ENCODE measurements at regions not wholly inside any gene's neighbourhood (a gene's known extent, or its start where the extent isn't known, plus 50 kb on each side); places are given as distances from the start of the nearest gene placed in this dataset.
"Not testable (repeated sequence)": the region's sequence is repeated elsewhere in the genome, so short reads cannot be mapped to it uniquely, and the experiment has no call there.

DNA sequence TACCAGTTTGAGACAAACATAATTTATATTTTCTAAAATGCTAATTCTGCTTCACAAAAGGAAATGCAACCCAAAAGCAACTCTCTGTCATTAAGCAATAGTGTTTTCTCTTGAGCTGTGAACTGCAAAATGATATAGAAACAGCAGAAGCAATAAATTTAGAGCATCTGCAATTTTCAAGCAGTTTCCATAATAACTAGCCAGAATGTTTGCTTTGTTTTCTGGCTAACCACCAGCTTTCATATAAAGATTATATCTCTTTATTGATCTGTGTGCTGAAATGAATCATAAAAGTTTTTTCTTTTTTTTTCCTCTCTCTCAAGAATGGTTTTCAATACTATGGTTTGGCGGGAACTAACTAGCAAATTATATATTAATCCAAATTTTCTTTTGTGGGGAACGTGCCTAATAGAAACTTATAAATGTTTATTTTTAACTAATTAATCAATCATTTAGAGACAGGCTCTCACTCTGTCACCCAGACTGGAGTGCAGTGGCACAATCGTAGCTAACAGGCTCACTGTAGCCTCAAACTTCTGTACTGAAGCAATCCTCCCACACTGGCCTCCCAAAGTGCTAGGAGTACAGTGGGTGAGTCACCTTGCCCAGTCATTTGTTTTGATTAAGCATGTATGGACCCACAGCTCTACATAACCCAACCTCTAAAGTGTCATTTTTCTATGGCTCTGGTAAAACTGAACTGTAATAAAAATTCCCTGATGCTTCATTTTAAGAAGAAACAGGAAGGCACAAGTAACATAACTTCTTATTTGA lies 830.1 kb upstream of the MGAT4C start:
- no peak for DNase-seq (ENCODE audit: low spot score)

GRCh38 chr12:87085286-87085685 lies 829.1 kb upstream of the MGAT4C start:
- no peak for DNase-seq (ENCODE audit: low spot score)

GRCh38 chr12:87082756-87083155 lies 826.6 kb upstream of the MGAT4C start:
- DNase-seq (ENCODE audit: low spot score), result no peak

DNA sequence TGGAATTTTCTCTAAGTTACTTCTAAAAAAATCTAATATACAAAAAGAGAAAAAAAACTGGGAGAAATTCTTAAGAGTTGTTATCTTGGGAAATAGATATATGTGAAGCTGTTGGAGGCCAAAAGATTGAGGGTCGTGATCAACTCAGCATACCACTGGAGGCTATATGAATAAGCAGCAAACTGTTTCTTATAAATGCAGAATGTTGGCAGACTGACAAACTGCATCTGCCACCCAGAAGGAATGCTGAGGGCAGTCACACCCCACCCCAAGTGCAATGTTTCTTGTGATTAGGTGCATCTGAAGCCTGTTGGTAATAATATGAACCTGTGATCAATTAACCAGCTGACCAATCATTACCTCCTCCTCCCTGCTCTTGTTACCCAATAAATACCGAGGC lies 818.6 kb upstream of the MGAT4C start:
- no peak for DNase-seq (ENCODE audit: low spot score)

- no peak for DNase-seq (ENCODE audit: low spot score)
These were observed 810.1 kb upstream of the MGAT4C start for GRCh38 chr12:87066326-87066725.

DNA sequence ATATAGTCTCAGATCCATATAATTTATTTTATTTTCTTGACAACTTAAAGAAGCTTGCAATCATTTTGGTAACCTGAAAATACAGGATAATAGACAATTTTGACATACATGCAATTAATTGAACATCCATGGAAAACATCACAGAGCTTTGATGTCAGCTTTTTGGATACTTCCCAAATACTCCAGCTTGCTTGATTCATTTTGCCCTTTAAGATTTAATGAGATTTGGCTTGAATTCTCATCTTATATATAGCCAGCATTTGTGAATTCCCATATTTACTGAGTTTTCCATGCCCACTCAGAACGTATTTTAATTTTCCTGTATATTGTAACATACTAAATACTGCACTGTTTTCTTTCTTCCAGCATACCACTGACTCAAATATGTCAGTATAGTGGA lies 803.0 kb upstream of the MGAT4C start:
- no peak for DNase-seq (ENCODE audit: low spot score)

DNA sequence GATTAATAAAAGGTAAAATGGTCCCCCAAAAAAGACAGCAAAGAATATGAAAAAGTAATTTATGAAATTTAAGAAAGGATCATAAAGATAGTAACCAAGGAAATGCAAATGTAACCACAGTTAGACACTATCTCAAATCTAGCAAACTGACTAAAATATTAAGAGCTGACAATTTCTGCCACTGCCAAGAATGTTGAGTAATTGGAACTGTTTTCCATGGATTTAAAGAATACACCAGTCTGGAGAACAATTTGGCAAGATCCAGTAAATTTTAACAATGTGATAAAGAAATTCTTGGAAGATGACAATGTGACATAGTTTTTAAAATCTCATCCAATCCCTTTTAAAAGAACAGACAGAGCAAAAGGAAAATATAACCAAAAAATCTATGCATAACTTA lies 798.0 kb upstream of the MGAT4C start:
- no peak for DNase-seq (ENCODE audit: low spot score)

DNA sequence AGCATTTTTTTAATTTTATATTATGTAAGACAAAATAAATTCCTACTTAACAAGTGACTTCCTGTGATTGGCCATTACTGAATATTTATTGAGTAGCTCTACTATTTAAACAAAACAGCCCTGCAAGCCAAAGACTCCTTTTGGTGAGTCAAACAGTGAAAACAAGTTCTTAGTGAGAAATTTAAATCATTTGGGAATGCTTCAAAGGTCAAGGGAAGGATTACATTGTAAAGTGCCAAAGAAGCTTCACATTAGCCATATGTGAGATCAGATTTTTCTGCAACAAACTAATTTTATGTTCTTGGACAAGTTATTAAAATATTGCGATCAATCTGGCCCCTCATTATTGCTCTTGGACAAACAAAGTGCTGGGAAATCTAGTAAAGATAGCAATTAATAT lies 795.4 kb upstream of the MGAT4C start:
- no peak for DNase-seq (ENCODE audit: low spot score)

- DNase-seq (ENCODE audit: low spot score), result no peak
These were observed 791.5 kb upstream of the MGAT4C start for GRCh38 chr12:87047691-87048090.

- DNase-seq (ENCODE audit: low spot score), result no peak
These were observed 783.3 kb upstream of the MGAT4C start for GRCh38 chr12:87039536-87039935.

- no peak for DNase-seq (ENCODE audit: low spot score)
These were observed 781.9 kb upstream of the MGAT4C start for GRCh38 chr12:87038098-87038497.

GRCh38 chr12:87025976-87026375 lies 769.8 kb upstream of the MGAT4C start:
- no peak for DNase-seq (ENCODE audit: low spot score)

- DNase-seq (ENCODE audit: low spot score), result no peak
These were observed 765.2 kb upstream of the MGAT4C start for GRCh38 chr12:87021400-87021799.

- DNase-seq (ENCODE audit: low spot score), result no peak
These were observed 763.9 kb upstream of the MGAT4C start for GRCh38 chr12:87020071-87020470.

GRCh38 chr12:87015352-87015751 lies 759.2 kb upstream of the MGAT4C start:
- DNase-seq (ENCODE audit: low spot score), result no peak

GRCh38 chr12:87008785-87009384 lies 752.7 kb upstream of the MGAT4C start:
- DNase-seq (ENCODE audit: low spot score), result no peak

DNA sequence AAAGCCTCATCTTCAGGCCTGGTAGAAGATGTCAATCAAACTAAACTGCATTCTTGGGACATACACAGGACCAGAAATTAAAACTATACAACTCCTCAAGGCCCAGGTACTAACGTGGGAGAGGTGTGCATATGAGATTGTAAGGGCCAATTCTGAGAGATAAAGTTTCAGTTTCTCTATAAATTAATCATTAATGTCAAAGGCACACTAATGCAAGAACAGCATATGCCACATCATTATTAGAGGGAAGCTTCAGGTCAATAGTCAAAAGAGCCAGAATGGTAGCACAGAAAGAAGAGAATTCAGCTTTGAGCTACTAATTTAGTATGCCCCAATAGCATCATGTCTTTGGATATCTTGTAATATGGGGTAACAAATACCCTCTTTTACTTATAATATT lies 744.9 kb upstream of the MGAT4C start:
- DNase-seq (ENCODE audit: low spot score), result no peak

GRCh38 chr12:86985298-86985697 lies 729.1 kb upstream of the MGAT4C start:
- no peak for DNase-seq (ENCODE audit: low spot score)

GRCh38 chr12:86970595-86970994 lies 714.4 kb upstream of the MGAT4C start:
- DNase-seq (ENCODE audit: low spot score), result not testable (repeated sequence)

GRCh38 chr12:86959766-86960458 lies 703.7 kb upstream of the MGAT4C start:
- no peak for DNase-seq (ENCODE audit: low spot score)

GRCh38 chr12:86950444-86950843 lies 694.3 kb upstream of the MGAT4C start:
- DNase-seq (ENCODE audit: low spot score), result no peak

DNA sequence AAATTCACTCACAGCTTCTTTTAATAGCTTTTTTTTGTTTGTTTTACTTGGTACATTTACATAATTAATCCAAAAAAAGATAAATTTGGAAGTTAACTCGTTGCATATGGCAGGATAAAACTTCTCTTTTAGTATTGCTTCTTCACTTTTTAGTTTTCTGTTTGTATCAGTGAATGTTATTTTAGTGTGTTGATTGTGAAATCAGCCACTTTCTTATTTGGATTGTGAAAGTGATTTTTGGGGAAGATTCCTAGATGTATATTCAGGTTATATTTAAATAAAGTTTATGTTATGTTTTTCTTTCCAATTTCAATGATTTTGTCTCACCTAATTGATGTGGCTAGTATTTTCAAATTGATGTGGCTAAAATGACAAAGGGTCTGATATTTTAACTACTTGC lies 693.9 kb upstream of the MGAT4C start:
- no peak for DNase-seq (ENCODE audit: low spot score)

GRCh38 chr12:86948851-86949250 lies 692.7 kb upstream of the MGAT4C start:
- DNase-seq (ENCODE audit: low spot score), result no peak

Measured in SW480 (cell line).